ENCODE measurements at regions not wholly inside any gene's neighbourhood (a gene's known extent, or its start where the extent isn't known, plus 50 kb on each side); places are given as distances from the start of the nearest gene placed in this dataset.

DNA sequence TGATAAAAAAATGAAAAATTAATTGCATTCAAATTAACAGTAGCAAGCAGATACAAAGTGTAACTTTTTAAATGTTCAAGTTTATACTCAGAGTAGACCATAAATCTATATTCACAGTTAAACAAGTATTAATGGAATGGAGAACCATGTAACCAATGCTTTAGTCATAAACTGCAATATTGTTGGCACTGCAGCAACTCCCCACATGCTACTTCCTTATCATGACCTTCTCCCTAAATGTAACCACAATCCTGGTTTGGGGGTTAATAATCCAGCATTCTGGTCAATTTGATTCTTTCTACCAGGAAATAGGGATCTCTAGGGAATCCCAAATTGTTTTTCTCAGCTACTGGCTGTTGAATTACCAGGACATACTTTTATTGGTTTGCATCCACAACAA lies 223.9 kb upstream of the DCAF8L1 start:
- TF ChIP-seq, protein P1, sequence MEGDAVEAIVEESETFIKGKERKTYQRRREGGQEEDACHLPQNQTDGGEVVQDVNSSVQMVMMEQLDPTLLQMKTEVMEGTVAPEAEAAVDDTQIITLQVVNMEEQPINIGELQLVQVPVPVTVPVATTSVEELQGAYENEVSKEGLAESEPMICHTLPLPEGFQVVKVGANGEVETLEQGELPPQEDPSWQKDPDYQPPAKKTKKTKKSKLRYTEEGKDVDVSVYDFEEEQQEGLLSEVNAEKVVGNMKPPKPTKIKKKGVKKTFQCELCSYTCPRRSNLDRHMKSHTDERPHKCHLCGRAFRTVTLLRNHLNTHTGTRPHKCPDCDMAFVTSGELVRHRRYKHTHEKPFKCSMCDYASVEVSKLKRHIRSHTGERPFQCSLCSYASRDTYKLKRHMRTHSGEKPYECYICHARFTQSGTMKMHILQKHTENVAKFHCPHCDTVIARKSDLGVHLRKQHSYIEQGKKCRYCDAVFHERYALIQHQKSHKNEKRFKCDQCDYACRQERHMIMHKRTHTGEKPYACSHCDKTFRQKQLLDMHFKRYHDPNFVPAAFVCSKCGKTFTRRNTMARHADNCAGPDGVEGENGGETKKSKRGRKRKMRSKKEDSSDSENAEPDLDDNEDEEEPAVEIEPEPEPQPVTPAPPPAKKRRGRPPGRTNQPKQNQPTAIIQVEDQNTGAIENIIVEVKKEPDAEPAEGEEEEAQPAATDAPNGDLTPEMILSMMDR (optimal IDR thresholded peaks at IDR 0.05 in 1 of 3, IDR thresholded peaks at IDR 0.05 in 1 of 3, conservative IDR thresholded peaks at IDR 0.05 in 1 of 3; ENCODE audit: extremely low read depth in 1 of 3, insufficient read depth in 2 of 3, low read length in 3 of 3): no peak
- TF ChIP-seq EZH2 (IDR thresholded peaks at IDR 0.05; ENCODE audit: low read length): no peak

Measured in keratinocyte (primary cell).